Embryonic facial prominence (tissue), 1 donor: ENCODE measurements at regions not wholly inside any gene's neighbourhood (a gene's known extent, or its start where the extent isn't known, plus 50 kb on each side); places are given as distances from the start of the nearest gene placed in this dataset.

Experiments
- DNase-seq: peaks from one replicate; pipeline ENCODE4 v3.0.0-alpha.2; 2016; ENCODE audit errors: extremely low spot score

DNA sequence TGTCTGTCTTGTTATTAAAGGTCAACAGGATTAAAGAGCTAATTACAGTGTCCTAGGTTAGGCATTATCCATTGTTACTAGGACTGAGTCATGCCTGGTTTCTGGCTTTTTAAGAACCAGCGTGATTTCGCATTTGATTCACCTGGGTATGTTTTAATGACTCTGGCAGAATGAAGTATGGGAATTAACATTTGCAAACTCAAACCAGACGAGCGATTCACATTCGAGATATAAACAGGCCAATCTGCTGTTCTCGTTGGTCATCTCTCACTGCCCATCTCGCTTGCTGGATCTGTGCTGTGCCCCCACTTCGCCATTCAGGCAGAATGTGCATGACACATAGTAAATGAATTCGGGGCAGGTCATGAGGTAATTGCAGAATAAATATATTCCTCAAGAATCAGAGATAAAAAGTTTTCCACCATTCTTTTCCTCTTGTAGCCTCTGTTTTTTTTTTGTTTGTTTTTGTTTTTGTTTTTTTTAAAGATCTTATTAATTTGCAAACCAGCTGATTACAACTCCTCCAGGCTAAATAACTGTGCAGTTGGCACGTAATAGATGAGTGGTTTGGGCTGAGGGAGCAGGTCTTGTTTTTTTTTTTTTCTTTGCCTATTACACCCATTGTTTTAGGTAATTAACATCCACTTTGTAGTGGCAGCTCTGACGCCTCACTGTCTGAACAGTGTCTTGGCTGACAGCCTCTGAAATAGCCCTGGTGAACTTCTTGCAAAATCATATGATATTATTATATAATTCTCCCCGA lies 313.5 kb upstream of the MSX2 start:
- DNase-seq, result no peak

DNA sequence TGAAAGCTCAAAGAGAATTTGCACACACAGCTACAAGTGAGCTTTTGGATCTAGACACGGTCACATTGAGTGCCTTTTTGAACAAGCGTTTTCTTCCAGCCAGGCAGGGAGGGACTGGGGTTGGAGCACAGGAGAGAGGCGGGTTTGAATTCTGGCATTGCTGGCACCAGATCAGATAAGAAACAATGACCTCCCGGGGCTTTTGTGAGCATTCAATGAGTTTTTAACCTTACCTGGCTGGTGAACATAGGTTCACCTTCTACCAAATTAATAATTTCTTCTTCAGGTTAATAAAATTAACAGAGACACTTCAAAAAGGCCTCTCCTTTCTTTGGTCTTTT lies 312.9 kb upstream of the MSX2 start:
- DNase-seq, result no peak

DNA sequence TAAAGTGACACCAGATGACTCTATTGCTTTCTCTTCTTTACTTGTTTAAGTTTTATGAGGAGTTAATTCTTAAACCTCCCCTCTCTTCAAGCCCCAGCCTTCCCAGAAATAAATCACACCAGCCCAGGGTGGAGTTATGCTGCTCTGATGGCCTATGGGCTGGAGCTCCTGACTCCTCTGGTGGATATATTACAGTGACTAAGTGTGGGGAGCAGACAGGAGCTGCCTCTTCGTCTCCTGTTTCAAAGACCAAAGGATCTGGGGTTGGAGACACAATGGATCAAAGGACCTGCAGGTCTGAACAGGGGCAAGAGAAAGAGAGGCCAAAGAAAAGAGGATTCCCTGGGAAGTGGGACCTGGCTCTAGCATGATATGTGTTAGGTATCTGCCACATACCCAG lies 312.0 kb upstream of the MSX2 start:
- DNase-seq, result no peak

DNA sequence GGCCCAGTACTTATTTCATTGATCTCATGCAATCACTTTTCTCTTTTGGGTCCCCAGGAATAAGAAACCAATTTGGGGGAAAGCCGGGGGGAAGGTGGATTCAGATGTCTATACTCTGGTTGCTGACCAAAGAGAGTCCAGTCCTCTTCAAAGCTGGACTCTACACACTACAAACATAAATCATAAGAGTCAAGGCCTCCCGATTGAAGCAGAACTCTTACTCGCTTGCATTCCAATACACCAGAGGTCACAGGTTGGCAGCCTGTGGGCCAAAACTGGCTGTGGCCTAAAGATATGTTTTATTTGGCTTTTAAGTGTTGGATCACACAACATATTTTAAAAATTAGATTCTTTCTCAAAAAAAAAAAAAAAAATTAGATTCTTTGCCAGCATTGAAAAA lies 311.4 kb upstream of the MSX2 start:
- DNase-seq, result no peak

DNA sequence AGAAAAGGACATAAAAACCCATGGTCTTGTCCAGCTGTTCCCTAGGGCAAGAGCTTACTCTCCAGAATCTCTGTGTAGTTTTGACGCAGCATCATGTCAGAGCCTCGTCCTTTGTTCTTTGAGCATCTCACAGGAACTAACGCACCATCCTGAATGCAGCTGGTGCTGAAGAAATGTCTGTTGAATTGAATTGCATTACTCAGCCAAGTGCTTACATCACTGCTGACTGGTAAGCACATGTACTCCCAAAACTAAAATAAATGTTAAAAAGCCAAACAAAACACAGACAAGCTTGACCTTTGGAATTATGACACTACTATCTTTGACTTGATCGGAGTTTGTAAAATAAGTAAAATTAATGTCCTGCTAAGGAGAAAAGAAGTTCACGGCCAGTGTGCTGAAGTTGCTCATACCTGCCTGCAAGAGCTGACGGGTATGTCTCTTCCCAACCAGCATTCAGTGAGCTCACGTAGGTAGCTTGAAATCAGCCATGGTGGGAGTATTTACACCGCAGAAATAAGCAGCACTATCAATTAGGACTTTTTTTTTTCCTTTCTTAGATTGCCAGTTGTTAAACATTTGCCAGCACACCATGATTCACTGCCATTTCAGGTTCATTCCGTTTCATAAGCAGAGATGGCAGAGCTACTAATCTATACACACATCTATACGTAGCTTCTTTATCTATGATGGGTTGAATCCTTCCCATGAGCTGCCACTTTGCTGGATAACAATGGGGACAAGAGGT lies 310.6 kb upstream of the MSX2 start:
- DNase-seq, result no peak

DNA sequence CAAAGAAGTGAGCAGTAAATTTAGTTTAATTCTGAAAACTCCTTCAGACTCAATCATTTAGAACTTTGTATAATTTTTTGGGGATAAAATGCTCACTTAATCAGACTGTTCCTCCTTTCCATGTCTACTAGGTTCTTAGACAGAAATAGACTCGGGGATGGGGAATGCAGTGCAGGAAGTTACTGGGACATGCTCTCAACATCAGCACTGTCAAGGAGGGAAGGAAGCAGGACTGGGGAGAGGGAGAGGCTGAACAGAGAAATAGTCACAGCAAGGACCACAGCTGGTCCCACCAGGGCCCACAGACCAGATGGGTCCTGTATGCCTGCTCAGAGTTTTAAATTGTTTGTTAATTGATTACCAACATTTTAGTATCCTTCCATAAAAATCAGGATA lies 310.1 kb upstream of the MSX2 start:
- DNase-seq, result no peak

DNA sequence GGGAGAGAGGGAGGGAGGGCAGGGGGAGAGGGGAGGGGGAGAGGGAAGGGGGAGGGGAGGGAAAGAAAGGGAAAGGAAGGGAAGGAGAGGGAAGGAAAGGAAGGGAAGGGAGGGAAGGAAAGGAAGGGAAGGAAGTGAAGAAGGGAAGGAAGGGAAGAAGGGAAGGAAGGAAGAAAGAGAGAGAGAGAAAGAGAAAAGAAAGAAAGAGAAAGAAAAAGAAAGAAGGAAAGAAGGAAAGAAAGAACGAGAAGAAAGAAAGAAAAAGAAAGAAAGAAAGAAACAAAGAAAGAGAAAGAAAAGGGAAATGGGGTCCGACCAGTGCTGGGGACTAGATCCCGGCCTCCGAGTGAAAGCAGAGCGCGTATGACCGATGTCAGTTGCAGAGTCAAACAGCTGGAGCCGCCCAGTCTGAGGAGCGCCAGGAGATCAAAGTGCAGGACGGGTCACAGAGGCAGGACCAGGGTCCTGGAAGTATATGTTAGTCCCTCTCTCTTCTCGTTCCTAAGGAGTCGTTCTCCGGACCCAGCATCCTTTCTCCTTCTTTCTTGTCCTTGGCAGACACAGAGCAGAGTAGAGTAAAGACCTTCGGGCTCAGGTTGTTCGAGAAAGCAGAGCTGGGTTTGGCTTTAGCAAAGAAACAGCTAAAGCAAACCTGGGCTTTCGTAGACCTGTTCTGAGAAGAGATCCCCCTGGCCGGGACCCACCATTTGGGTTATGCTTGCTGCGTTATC lies 305.4 kb upstream of the MSX2 start:
- no peak for DNase-seq

DNA sequence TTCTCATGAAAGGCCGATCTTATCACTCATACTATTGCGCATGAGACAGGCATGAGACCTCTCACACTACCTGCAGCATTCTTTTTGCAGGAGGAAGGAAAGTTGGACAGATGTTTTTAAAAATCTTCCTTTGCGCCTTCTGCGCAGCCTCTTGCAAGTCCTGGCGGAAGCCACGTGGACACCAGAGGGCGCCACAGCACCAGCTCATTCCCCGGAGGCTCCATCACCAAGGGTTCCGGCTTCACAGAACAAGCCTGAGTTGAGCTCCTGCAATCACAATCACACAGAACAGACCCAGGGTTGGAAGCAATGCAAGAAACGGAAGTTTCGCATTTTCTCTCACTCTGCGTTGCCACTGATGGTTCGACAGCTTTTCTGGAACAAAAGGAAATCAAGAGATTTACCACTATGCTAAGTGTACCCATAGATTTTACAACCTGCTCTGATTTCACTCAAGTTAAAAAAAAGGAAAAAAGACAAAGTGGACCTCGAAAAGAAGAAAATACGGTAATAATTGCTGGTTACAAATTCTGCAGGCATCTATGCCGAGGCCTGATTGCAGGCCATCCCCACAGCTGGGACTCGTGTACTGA lies 304.7 kb upstream of the MSX2 start:
- DNase-seq, result peak; percentile 84

DNA sequence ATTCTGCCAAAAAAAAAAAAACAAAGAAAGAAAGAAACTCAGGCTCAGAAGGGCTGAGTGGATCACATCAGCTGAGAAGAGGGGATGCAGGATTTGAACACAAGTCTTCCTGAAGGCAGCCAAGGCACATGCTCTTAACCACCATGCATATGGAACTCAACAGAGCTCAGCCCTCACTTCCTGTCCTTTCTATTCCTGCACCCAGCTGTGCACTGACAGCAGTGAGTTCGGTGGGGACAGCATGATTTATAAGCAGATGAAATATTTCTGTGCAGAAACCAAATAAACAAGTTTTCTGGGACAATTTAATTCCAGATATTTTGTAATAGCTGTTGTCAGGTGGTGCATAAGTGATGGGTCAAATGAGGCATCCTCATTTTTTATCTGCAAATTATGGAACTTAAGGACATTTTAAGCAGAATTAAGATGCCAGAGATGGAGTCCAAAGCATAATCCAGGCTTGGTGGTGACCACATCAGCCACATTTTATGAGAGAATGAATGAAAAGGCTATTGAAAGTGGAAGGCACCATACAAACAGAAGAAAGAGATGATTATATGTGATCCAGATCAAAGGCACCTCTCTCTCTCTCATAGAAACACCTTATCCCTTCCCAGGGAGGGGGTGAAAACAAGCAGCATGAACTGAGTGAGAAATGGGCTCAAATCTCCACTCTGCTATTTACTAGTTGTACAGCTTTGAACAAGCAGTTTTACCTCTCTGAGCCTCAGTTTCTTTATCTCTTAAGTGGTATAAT lies 303.6 kb upstream of the MSX2 start:
- DNase-seq, result no peak

DNA sequence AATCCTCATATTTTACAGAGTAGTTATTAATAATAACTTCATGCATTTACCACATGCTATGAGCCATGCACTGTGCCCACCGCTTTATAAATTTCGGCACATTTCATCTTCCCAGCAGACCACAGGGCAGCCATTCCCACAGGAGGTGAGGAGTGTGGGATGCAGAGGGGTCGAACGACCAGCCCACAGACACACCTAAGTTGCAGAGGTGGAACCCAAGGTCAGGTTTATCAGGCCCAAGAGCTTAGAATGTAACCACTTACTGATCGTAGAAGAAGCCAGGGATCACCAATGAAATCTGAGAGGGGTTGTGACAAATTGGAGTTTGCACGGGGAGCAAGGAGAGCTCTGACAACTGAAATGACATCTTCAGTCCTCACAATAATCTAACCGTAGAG lies 303.0 kb upstream of the MSX2 start:
- DNase-seq, result no peak

DNA sequence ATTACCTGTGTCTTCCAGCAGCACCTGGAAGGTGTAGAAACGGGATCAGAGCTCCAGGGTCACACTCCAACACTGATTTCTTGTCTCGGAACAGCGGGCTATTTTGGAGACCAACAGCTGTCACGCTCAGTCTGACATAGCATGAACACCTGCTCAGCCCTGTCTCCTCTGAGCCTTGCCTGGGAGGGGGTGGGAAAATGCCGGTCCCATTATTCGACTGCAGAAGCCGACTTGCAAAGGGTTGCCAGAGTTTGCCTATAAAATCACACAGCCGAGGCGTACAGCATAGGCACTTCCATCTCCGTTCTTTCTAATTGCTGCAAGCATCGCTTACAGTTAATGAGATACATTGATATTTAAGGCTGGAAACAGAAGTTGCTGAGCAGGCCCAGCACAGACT lies 300.8 kb upstream of the MSX2 start:
- DNase-seq, result no peak

DNA sequence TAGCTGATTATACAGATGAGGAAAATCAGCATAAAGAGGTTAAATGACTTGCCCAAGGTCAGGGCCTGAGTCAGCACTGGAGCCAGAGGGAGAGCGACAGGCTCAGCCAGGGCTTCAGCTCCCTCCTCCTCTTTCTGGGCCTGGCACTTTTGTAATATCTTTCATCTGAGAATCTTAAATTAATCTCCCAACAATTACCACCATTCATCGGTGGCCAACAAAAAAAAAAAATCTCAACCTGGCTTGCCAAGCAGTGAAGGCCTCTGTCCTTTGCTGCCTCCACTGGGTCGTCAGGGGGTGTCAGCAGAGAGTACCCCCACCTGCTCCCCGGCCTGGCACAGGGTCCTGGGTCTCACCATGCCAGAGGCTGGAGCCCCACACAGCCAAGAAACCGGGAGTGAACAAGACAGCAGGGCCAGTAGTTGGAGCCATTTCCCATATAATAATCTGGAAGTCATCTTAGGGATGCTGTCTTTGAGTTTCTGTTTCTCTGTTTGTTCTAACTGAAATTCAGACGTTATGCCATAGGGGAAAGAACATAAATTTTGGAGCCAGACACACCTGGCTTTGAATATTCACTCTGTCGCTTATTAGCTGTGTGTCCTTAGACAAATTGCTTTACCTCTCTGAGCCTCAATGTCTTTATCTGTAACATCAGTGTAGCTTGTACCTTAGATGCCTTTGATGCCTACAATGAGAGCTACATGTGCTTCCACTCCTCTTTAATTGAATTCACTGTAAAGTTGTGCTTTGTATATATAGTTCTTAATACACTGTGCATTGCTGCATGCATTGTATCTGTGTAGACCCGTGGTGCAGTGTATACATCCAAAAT lies 299.9 kb upstream of the MSX2 start:
- no peak for DNase-seq

DNA sequence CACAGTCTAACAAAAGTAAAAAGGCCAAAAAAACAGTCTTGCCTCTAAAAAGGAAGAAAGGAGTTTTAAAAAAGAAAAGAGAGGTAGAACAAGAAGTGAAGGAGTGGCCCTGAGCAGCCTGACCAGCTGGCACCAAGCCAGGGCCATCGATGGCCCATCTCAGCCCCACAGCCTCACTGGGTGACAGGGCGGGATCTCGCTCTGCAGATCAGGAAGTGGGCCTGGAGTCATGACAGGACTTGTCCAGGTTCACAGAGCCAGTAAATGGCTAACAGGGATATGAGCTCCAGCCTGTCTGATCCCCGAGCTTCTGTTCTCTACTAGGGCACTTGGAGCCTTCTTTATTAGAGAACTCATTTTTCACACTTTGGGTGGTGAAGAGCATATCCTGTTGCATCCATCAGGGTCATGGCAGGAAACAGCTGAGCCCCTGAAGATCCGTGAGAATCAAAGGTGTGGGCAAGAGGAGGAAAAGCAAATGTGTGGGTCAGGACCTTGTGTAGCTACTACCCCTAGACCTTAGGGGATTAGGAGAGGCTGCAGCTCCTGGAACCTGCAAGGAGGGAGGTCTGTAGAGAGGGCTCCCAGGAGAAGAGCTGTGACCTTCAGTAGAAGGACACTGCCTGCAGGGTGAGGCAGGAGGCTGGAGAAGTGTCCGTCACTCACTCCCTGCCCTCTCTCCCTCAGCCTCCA lies 299.0 kb upstream of the MSX2 start:
- no peak for DNase-seq

DNA sequence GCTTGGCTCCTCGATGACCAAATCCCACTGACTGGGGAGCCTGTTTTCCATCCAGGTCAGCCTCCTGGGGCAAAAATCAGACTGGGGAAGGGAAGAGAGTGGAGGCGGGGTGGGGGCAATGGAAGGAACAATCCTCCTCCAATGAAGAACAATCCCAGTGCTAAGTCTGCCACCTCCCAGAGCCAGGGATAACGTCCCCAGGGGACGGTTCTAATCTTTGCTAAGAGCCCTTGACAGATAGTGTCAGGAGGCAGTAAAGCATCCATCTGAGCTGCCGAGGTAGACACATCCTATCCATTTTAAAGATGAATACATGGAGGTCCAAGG lies 298.5 kb upstream of the MSX2 start:
- DNase-seq, result no peak

DNA sequence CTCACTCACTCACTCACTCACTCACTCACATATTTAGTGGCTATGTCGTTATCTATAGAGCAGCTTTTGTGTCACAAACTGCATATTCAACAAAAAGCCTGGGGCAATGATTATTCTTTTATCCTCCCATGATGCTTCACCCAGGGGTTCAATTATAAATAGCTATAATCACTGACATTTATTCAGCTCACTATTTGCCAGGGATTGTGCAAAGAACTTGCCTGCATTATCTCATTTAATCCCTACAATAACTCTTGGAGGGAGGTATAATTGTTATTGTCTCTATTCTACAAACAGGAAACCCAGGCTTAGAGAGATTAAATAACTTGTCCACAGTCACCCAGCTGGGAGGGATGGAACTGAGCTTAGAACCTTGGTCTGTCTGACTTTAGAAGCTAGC lies 298.0 kb upstream of the MSX2 start:
- no peak for DNase-seq

DNA sequence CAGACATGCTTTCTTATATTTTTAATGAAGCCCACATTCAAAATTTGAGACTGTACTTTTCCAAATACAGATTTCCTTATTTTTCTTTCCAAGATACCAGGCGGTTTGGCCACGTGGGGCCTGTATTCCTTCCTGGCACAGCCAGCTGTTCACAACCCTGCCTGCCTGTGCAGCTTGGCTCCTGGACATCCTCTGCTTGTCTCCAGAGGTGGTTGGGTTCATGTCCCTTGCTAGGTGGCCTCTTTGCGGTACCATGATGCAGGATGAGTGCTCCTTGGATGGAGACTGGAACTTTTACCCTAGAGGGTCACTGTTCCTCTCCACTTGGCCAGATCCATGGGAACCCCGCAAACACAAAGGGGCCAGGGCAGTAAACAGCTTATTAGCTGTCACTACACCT lies 297.5 kb upstream of the MSX2 start:
- DNase-seq, result no peak

DNA sequence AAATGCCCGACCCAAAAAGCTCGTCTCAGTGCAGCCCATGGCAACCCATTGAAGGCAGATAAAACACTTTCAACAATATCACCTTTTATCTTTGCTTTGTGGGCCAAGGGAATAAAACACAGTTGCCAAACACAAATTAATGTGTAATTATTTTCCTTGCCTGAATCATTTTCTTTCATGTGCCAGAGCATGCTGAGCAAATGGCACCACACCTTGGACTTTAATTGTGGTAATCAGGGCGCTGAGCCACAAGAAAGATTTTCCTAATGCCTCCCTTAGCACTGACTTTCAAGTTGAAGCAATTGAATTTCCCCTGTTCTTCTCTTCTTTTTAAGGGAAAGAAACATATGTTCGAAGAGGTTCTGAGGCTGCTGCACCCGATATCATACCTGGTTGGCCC lies 297.1 kb upstream of the MSX2 start:
- DNase-seq, result no peak

DNA sequence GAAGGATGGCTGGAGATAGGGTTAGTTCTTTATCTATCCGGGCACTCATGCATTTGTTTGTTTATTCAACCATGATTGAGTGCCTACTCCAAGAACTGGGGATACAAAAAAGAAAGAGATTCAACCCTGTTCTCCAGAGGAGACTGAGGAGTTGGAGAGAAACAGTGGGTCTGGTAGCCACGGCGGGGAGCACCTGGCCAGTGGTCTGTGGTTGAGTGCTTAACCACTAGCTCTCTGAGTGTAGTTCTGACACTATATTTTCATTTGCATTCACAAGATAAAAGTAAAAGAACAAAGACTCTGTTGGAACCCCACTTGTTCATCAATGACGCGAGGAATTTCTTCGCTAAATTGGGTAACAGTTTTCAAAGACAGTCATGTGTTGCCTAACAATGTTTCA lies 295.5 kb upstream of the MSX2 start:
- no peak for DNase-seq

DNA sequence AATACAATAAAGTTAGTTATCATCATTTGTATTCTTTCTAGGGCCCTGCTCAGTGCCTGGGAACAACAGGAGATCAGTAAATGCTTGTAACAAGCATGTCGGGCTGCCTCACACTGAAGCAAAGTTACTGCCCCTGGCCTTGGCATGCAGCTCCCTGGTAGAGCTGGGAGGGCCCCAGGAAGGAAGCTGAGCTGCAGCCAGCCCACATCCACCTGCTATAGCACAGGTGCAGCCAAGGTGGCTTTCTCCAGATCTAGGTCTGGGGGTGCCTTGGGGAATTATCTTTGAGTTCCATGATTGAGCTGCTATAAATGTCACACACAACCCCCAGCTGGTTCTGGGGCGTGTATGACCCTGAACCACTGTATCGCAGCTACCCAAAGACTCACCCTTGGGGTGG lies 293.4 kb upstream of the MSX2 start:
- DNase-seq, result no peak

DNA sequence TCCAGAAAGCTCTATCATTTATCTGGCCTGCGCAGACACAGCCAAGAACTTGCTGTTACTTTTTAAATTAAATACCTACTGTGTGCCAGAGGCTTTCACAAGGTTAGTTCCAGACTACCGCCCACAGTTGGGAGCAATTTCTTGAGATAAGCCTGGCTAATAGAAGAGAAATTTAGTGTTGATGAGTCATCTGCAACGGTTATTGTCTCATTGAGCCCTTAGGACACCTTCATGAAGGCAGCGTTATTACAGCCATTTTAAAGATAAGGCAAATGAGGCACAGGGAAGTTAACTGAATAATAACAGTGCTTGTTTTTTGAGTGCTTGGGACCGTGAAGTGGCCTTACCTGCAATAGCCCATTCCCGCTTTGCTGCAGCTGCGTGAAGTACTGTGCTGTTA lies 292.9 kb upstream of the MSX2 start:
- DNase-seq, result no peak

DNA sequence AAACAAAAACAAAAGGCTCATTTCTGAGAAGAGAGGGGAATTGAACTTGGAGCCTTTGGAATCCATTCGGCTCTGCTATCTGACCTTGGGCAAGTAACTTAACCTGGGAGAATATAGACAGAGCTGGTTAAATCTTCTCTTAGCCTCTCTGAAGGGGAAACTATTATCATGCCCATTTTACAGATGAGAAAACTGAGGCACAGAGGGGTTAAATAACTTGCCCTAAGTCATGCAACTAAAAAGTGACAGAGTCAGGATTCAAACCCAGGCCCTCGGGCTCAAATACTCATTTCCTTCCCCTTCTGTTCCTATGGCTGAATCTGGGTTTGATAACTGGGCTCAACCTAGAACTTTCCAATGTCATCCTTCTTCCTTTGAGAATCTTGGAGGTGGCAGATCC lies 291.3 kb upstream of the MSX2 start:
- no peak for DNase-seq
